HL-60 (cell line): ENCODE measurements at regions not wholly inside any gene's neighbourhood (a gene's known extent, or its start where the extent isn't known, plus 50 kb on each side); places are given as distances from the start of the nearest gene placed in this dataset.

ENCODE experiments used
- DNase-seq, 2 experiments: peaks; one replicate each; pipeline ENCODE4 v3.0.0-alpha.2; 2010 to 2020; ENCODE audit warnings: low read depth in 1 of 2, low spot score in 1 of 2
- H3K27ac ChIP-seq: fragments of 250-450 bp; sonication (Bioruptor Pico); replicated peaks from 2 replicates; pipeline ENCODE4 v1.5.1; 2020; ENCODE audit warnings: mild to moderate bottlenecking, moderate library complexity
- H3K27me3 ChIP-seq: fragments of 250-450 bp; sonication (Bioruptor Pico); 2 replicates; pipeline ENCODE4 v1.5.1; 2021; ENCODE audit warnings: mild to moderate bottlenecking, moderate library complexity; ENCODE audit not compliant: insufficient read depth, poor library complexity, severe bottlenecking
- H3K4me3 ChIP-seq: replicated peaks from 2 replicates; pipeline ENCODE4 v1.5.1; 2011; ENCODE audit warnings: mild to moderate bottlenecking, control low read depth, low read length; ENCODE audit not compliant: insufficient read depth
- GABPA ChIP-seq: IDR thresholded peaks from 2 replicates; pipeline ENCODE4 v1.6.1; 2012; ENCODE audit warnings: low read depth
- POLR2AphosphoS5 ChIP-seq: IDR thresholded peaks from 2 replicates; pipeline ENCODE4 v1.6.1; 2012; ENCODE audit warnings: low read depth
- SPI1 ChIP-seq: IDR thresholded peaks from 2 replicates; pipeline ENCODE4 v1.6.1; 2012; ENCODE audit warnings: low read depth, mild to moderate bottlenecking, borderline replicate concordance
- TF ChIP-seq, protein P1 (sequence below): IDR thresholded peaks from one replicate; pipeline ENCODE4 v1.5.1; 2011; ENCODE audit warnings: low read length, control low read depth, inconsistent platforms; ENCODE audit not compliant: insufficient read depth
- TF ChIP-seq, protein P2 (sequence below): IDR thresholded peaks from 2 replicates; pipeline ENCODE4 v1.6.1; 2012; ENCODE audit warnings: low read depth; ENCODE audit not compliant: insufficient replicate concordance

DNA sequence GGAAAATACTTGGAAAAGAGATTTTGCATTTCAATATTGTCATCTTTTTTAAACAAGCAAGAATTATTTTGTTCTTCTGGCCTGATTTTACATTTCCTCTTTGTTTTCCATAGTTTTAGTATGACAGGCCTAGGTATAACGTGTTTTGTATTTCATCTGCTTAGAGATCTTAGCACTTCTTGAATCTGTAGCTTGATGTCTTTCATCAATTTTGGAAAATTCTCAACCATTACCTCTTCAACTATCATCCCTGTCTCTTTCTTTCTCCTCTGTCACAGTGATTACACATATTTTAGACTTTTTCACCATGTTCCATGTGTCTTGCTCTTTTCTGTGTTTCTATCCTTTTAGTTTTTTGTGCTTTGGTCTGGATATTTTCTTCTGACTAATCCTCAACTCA, 67.2 kb upstream of the PHACTR1 start:
- H3K27me3 ChIP-seq, result peaks cover 2% of the 10 kb centered on the region
- no peak for TF ChIP-seq SPI1
- no peak for TF ChIP-seq POLR2AphosphoS5
- TF ChIP-seq GABPA, result no peak
- TF ChIP-seq, protein P1, sequence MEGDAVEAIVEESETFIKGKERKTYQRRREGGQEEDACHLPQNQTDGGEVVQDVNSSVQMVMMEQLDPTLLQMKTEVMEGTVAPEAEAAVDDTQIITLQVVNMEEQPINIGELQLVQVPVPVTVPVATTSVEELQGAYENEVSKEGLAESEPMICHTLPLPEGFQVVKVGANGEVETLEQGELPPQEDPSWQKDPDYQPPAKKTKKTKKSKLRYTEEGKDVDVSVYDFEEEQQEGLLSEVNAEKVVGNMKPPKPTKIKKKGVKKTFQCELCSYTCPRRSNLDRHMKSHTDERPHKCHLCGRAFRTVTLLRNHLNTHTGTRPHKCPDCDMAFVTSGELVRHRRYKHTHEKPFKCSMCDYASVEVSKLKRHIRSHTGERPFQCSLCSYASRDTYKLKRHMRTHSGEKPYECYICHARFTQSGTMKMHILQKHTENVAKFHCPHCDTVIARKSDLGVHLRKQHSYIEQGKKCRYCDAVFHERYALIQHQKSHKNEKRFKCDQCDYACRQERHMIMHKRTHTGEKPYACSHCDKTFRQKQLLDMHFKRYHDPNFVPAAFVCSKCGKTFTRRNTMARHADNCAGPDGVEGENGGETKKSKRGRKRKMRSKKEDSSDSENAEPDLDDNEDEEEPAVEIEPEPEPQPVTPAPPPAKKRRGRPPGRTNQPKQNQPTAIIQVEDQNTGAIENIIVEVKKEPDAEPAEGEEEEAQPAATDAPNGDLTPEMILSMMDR, result no peak
- TF ChIP-seq, protein P2, sequence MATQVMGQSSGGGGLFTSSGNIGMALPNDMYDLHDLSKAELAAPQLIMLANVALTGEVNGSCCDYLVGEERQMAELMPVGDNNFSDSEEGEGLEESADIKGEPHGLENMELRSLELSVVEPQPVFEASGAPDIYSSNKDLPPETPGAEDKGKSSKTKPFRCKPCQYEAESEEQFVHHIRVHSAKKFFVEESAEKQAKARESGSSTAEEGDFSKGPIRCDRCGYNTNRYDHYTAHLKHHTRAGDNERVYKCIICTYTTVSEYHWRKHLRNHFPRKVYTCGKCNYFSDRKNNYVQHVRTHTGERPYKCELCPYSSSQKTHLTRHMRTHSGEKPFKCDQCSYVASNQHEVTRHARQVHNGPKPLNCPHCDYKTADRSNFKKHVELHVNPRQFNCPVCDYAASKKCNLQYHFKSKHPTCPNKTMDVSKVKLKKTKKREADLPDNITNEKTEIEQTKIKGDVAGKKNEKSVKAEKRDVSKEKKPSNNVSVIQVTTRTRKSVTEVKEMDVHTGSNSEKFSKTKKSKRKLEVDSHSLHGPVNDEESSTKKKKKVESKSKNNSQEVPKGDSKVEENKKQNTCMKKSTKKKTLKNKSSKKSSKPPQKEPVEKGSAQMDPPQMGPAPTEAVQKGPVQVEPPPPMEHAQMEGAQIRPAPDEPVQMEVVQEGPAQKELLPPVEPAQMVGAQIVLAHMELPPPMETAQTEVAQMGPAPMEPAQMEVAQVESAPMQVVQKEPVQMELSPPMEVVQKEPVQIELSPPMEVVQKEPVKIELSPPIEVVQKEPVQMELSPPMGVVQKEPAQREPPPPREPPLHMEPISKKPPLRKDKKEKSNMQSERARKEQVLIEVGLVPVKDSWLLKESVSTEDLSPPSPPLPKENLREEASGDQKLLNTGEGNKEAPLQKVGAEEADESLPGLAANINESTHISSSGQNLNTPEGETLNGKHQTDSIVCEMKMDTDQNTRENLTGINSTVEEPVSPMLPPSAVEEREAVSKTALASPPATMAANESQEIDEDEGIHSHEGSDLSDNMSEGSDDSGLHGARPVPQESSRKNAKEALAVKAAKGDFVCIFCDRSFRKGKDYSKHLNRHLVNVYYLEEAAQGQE, result no peak
- no peak for DNase-seq
- H3K27ac ChIP-seq, result no peak overlapping the region
- H3K4me3 ChIP-seq, result no peak overlapping the region

DNA sequence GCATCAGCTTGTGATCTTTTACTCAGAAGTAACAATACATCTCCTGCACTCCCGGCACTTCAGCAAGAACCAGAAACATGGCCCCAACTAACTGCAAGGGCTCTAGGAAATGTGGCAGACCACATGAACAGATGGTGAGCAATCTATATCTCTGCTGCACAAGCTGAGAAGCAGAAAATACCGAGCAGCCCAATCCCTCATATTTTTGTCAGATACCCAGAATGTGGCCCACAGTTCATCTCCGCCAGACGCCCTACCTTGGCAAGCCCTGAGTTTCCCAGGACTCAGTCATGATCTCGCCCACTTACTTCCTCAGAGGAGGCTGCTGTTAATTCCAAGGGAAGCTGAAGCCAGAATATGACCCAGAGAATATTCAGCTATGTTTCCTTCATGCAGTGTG, 63.1 kb upstream of the PHACTR1 start:
- Histone ChIP-seq H3K27me3 (peaks cover 1% of the 10 kb centered on the region), H3K4me3 (no peak overlapping the region), H3K27ac (no peak overlapping the region)
- TF ChIP-seq, protein P2, result no peak
- TF ChIP-seq, protein P1, result no peak
- no peak for TF ChIP-seq GABPA
- no peak for TF ChIP-seq POLR2AphosphoS5
- no peak for TF ChIP-seq SPI1
- DNase-seq, result no peak

DNA sequence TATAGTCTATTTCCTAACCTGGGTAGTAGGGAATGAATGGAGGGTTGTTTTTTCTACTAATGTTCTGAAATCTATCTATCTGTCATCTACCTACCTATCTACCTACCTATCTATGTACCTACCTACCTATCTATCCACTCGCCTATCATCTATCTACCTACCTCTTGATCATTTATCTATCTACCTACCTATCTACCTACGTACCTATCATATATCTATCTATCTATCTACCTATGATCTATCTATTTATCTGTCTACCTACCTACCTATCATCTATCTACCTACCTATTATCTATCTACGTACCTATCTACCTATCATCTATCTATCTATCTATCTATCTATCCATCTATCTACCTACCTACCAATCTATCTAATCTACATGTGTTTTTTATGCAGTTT, 62.5 kb upstream of the PHACTR1 start:
- Histone ChIP-seq H3K4me3 (no peak overlapping the region), H3K27me3 (no peaks in the 10 kb centered on the region), H3K27ac (no peak overlapping the region)
- TF ChIP-seq GABPA (no peak), POLR2AphosphoS5 (no peak), SPI1 (no peak)
- TF ChIP-seq, protein P1, result no peak
- TF ChIP-seq, protein P2, result no peak
- no peak for DNase-seq
